NCI-H146 (cell line): ENCODE measurements at regions not wholly inside any gene's neighbourhood (a gene's known extent, or its start where the extent isn't known, plus 50 kb on each side); places are given as distances from the start of the nearest gene placed in this dataset.
"Not testable (repeated sequence)": the region's sequence is repeated elsewhere in the genome, so short reads cannot be mapped to it uniquely, and the experiment has no call there.

ENCODE experiments used
- DNase-seq: peaks from one replicate; lab custom pipeline; 2025; lab: John Stamatoyannopoulos, UW

GRCh38 chr22:48734961-48735360 lies 1092.7 kb downstream of the BRD1 start:
- DNase-seq, result no peak

DNA sequence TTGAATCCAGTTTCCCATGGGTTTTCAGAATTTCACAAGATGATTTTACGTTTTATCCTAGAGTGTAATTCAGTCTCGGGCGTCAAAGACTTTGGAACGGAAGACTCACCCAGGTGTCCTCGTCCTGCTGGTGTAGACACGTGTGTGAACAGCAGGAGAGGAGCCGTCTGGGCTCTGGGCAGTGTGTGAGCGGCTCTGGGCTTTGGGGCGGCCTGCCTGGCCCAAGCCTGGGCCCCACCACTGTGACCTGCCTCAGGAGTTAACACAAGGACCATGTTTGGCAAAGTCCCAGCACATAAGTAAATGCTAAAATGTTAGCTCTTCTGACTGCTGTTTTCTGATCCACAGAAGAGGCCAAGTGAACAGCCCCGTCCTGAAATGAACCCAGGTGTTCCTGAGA lies 1093.3 kb downstream of the BRD1 start:
- no peak for DNase-seq

DNA sequence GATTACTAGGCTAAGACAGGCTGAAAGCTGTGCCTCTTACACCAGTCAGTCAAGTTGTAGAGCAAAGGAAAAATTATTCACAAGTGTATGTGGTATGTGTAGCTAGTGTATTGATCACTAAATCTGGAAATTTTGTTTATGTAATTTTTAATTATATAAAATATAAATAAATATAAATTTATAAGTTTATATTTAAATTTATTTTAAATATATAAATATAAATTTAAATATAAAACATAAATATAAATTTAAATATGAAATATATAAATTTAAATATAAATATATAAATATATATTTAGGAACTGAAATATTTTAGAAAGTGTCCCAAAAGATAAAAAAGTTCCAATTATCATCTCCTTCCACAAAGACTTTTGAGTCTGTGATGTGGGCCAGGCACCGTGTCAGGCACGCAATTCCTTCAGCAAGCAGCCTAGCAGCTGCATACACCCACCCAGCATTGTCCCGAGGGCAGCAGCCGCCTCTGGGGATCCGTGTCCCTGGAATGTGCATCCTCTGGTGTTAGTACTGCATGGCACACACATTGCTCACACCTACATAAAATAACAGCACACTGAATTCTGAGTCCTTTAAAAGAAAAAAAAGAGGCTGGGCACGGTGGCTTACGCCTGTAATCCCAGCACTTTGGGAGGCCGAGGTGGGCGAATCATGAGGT lies 1098.0 kb downstream of the BRD1 start:
- DNase-seq, result no peak

DNA sequence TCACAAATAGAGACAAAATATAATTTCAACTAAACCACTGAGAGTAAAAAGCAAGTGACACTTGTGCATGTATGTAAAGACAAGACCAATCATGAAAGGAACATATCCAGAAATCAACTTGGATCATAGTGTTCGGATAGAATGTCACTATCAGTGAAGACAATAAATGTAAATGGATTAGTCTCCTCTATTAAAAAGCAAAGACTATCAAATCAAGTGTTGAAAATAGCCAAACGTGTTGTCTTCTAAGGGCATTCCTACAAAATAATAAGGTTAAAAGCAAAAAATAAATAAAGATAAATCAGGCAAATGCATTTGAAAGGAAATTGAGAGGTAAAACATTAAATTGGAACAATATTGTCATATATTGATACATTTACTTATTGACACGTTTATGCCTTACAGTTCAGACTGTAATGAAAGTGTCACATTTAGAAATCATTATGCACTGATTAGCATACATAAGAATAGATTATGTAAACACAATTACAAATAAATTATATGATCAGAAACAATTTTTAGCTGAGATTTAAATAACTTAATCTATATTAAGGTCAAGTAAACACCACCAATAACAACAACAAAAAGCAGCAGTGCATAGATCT lies 1100.1 kb downstream of the BRD1 start:
- DNase-seq, result no peak

DNA sequence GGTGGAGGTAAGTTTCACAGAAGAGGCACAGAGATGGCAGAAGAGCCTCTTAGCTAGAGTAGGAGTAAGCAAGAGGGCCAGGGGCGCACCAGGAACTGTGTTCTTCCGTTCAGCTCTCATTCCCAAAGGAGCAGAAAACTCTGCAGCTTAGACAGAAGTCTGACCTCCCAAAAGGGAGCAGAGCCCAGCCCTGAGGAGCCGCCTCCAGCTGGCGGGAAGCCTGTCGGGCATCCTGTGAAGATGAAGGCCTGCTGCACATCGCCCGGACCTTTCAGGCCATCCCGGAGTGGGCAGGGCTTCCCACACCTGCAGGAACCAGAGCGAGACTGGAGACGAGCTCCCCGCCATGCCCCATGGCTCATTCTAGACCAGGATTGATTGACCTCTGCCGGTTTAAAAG lies 1102.8 kb downstream of the BRD1 start:
- no peak for DNase-seq

DNA sequence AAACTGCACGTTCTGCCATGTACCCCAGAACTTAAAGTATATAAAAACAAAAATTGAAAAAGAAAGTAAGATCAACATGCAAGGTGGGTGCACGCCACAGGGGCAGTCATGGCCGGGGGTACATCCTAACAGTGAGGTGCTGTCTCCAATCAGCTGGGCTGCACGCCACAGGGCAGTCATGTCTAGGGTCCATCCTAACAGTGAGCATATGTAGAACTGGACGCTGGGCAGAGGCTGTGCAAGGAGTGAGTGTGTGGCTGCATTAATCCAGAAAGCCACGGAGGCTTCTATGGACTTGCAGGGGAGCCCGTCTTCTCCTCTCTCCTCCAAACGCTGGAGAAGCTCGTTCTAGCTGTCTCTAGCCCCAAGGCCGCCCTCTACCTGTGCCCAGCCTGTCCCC lies 1105.0 kb downstream of the BRD1 start:
- DNase-seq, result no peak

DNA sequence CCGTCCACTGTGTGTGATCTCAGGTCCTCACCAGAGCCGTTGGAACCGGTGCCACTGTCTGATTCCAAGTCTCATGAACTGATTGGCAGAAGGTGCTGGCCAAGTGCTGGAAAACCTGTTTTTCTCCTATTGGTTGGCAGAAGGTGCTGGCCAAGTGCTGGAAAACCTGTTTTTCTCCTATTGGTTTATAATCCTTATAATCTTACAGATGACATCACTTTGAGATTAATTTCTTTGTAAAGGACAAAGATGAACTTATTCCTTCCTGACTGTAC lies 1106.3 kb downstream of the BRD1 start:
- DNase-seq, result no peak

DNA sequence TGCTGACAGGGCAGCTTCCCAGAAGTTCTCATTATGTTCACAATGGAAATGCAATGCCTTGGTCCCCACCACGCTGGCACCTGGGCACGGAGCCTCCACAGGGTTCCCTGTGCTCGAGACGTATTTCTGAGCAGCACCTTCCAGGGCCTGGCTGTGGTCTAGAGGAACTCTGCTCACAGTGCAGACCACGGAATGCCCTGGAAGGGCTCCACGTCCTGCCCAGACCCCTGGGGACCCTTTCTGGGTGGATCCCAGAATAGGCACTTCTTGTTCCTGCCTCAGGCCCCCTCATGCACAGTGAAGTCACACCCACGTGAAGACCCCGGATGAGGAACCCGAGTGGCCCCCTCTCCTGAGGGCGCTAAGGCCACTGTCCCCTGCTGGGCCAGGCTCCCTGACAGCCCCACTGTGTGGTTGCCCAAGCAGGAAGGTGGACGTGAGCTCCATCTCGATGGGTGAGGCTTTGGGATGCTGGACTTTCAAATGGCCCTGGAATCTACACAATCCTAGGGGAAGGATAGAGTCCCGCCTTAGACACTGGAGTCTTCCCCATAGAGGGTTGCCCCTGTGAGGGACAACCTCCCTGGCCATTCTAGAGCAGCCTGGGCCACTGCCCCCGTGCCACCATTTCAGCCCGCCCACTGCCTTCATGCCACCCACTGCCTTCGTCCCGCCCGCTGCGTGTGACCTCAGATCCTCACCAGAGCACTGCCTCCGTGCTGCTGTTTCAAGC lies 1106.8 kb downstream of the BRD1 start:
- no peak for DNase-seq

GRCh38 chr22:48719978-48720661 lies 1107.6 kb downstream of the BRD1 start:
- peak; percentile 57 for DNase-seq

GRCh38 chr22:48718818-48719500 lies 1108.7 kb downstream of the BRD1 start:
- DNase-seq, result no peak

DNA sequence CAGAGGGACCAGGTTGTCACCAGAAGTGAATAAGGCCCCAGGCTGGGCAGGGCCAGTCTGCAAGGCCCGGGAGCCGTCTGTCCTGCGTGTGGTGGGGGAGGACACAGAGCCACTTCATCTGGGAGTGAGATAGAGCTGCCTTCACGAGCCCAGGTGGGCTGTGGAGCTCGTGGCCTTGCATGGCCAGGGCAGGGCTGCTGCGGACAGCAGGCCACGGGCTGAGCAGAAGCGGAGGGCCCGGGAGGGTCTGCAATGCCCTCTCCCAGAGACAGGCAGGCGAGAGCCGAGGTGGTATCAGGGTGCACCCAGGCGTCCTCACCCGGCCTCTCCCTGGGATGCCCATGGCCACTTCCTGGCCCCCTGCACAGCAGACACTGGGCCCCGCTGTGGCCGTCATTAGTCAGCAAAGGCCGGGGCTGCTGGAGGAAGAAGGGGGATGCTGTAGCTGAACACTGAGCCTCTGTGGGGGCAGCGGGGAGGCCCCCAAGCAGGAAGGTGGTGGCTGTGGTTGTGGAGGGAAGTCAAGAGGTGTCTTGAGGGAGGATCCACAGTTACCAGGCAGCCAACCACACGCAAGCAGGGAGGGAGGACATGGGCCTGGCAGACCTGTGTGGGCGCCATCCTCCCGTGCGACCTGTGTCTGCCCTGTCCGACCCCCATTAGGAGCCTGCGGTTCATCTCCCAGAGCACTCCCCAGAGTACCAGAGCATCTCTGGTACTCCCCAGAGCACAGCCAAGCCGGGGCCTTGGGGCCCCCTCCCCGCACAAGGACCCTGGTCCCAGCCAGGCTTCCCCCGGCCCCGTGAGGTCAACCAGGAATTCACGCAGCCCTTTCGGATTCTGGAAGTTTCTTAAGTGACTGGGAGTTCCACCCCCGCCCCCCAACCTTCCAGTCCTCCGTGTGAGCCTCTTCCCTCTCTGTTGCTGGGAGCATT lies 1109.5 kb downstream of the BRD1 start:
- DNase-seq, result no peak

- no peak for DNase-seq
These were observed 1110.4 kb downstream of the BRD1 start for GRCh38 chr22:48717076-48717810.

GRCh38 chr22:48716154-48716553 lies 1111.5 kb downstream of the BRD1 start:
- DNase-seq, result not testable (repeated sequence)

DNA sequence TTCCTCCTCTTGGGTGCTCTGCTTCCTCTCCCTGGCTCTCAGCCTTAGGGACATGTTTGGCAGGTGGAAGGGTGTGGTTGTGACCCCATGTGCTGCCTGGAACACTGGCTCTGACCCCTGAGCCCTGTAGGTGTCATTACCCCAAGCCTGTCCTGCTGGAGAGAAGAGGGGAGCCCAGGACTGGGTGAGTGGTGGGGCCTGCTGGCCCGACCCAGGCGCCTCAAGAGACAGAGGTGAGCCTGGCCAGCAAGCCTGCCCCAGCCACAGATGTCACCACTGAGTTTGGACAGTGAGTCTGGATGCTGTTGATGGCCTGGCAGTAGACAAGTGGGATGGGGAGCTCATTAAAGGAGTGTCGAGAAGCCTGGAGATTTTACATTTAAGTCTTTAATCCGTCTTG lies 1112.2 kb downstream of the BRD1 start:
- no peak for DNase-seq

DNA sequence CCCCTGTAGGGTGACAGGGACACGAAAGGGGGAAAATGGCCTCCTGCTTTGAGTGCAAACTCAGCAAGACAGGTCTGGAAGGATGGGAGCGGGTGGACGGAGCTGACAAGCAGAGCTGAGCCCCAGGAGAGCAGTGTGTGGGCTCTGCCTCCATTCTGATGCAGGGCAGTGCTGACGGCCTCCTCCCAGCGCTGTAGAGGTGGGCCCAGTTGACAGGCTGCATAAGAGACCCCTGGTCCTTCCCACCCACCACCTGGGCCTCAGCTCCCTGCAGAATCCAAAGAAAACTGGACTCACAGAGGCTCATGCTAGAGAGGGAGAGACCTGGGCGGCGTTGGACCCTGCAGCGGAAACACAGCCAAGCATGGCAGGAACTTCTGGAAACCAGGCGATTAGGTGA lies 1113.4 kb downstream of the BRD1 start:
- no peak for DNase-seq

- DNase-seq, result no peak
These were observed 1114.1 kb downstream of the BRD1 start for GRCh38 chr22:48713272-48714205.

- DNase-seq, result no peak
These were observed 1115.0 kb downstream of the BRD1 start for GRCh38 chr22:48712558-48713271.

DNA sequence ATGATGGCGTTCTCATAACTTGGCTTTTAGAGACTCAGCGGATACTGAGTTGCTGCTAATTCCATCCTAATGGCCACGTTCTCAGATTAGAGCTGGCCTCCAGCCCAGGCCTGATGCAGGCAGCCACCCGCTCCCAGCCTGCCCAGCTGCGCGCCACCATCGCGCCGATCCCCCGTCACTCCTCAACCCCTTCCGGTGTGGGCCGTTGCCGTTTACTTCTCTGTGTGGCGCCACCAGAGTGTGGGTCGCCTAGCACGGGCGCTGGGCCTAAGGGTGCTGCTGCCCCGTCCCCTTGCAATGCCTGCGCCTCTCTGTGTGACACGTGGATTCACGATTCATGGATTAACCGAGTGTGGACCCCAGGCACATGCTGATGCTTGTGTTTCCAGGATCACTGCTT lies 1116.0 kb downstream of the BRD1 start:
- DNase-seq, result no peak

DNA sequence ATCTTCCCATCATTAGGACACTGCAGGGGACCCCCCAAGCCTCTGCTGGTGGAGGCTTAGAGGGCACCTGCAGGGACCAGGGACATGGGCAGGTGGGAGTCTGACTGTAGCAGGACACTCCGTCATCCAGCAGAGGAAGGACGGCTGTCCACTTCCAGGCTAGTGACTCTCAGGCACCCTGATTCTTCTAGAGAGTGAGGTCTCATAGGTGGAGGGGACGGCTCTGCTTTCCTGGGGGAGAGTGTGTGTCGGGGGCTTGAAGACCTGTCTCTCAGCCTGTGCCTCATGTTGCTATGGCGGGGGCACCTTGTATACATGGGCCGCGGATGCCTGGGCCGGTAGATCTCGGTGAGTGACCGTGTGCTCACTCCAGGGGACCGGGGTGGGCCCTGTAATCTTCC lies 1116.6 kb downstream of the BRD1 start:
- DNase-seq, result no peak
